ENCODE measurements at regions not wholly inside any gene's neighbourhood (a gene's known extent, or its start where the extent isn't known, plus 50 kb on each side); places are given as distances from the start of the nearest gene placed in this dataset.

GRCh38 chr18:9016633-9017166, 85.8 kb upstream of the NDUFV2 start:
- TF ChIP-seq HIVEP1 (CRISPR knock-in tag; IDR thresholded peaks at IDR 0.05) (no peak), KAT8 (CRISPR knock-in tag; IDR thresholded peaks at IDR 0.05) (no peak), SMC3 (IDR thresholded peaks at IDR 0.05; ENCODE audit: low read length) (no peak), ZNF639 (CRISPR knock-in tag; conservative IDR thresholded peaks at IDR 0.05) (no peak), ZC3H13 (CRISPR knock-in tag; IDR thresholded peaks at IDR 0.05) (no peak)
